MM.1S (cell line): ENCODE measurements at regions not wholly inside any gene's neighbourhood (a gene's known extent, or its start where the extent isn't known, plus 50 kb on each side); places are given as distances from the start of the nearest gene placed in this dataset.

ENCODE experiments used
- DNase-seq: peaks from one replicate; pipeline ENCODE4 v3.0.0-alpha.2; 2015
- H2AFZ ChIP-seq: fragments of 300-600 bp; sonication (generic); 2 replicates; pipeline ENCODE4 v1.6.0; 2016; ENCODE audit warnings: antibody characterized with exemption, low read length
- H3F3A ChIP-seq: fragments of 300-600 bp; sonication (generic); 2 replicates; pipeline ENCODE4 v1.6.1; 2016; ENCODE audit warnings: mild to moderate bottlenecking, antibody characterized with exemption, low read length, moderate library complexity, mixed read lengths; ENCODE audit not compliant: insufficient read depth
- H3K27ac ChIP-seq: fragments of 300-600 bp; sonication (generic); 2 replicates; pipeline ENCODE4 v1.5.1; 2016; ENCODE audit warnings: mild to moderate bottlenecking, low read length
- H3K27me3 ChIP-seq: fragments of 300-600 bp; sonication (generic); replicated peaks from 2 replicates; pipeline ENCODE4 v1.6.0; 2016; ENCODE audit warnings: low read length; ENCODE audit not compliant: insufficient read depth
- H3K36me3 ChIP-seq: fragments of 300-600 bp; sonication (generic); replicated peaks from 2 replicates; pipeline ENCODE4 v1.6.1; 2016; ENCODE audit warnings: mild to moderate bottlenecking, low read length, mixed read lengths; ENCODE audit not compliant: insufficient read depth
- H3K4me1 ChIP-seq: fragments of 300-600 bp; sonication (generic); 2 replicates; pipeline ENCODE4 v1.6.1; 2016; ENCODE audit warnings: low read length, mixed read lengths
- H3K4me2 ChIP-seq: fragments of 300-600 bp; sonication (generic); 2 replicates; pipeline ENCODE4 v1.6.0; 2016; ENCODE audit warnings: low read depth, low read length
- H3K4me3 ChIP-seq: fragments of 300-600 bp; sonication (generic); 2 replicates; pipeline ENCODE4 v1.5.1; 2016; ENCODE audit warnings: low read length, mixed read lengths
- H3K79me2 ChIP-seq: fragments of 300-600 bp; sonication (generic); 2 replicates; pipeline ENCODE4 v1.6.1; 2016; ENCODE audit warnings: mixed run types, low read length, mixed read lengths
- H3K9ac ChIP-seq: fragments of 300-600 bp; sonication (generic); 2 replicates; pipeline ENCODE4 v1.6.1; 2016; ENCODE audit warnings: low read length, mixed read lengths
- H3K9me2 ChIP-seq: fragments of 300-600 bp; sonication (generic); replicated peaks from 2 replicates; pipeline ENCODE4 v1.6.1; 2016; ENCODE audit warnings: mild to moderate bottlenecking, low read length, mixed read lengths; ENCODE audit not compliant: insufficient read depth
- H3K9me3 ChIP-seq: fragments of 300-600 bp; sonication (generic); replicated peaks from 2 replicates; pipeline ENCODE4 v1.6.1; 2016; ENCODE audit warnings: mild to moderate bottlenecking, low read length, mixed read lengths; ENCODE audit not compliant: insufficient read depth
- H4K20me1 ChIP-seq: fragments of 300-600 bp; sonication (generic); 2 replicates; pipeline ENCODE4 v1.6.1; 2016; ENCODE audit warnings: mild to moderate bottlenecking, low read length, moderate library complexity, mixed read lengths; ENCODE audit not compliant: insufficient read depth
- EZH2 ChIP-seq: fragments of 300-600 bp; sonication (generic); optimal IDR thresholded peaks from 2 replicates; pipeline ENCODE3; 2017; ENCODE audit warnings: low read depth, mild to moderate bottlenecking, antibody characterized with exemption, low read length, mixed read lengths
- EZH2phosphoT487 ChIP-seq: fragments of 300-600 bp; sonication (generic); IDR thresholded peaks from 2 replicates; pipeline ENCODE4 v1.6.1; 2018; ENCODE audit warnings: antibody characterized with exemption, low read length
- TF ChIP-seq, protein P1 (sequence below): fragments of 300-600 bp; sonication (generic); IDR thresholded peaks from 2 replicates; pipeline ENCODE4 v1.5.1; 2016; ENCODE audit warnings: antibody characterized with exemption, low read length, mixed read lengths

- H3F3A ChIP-seq = no peaks in the 10 kb centered on the region
- TF ChIP-seq EZH2phosphoT487 (no peak), EZH2 (no peak)
- TF ChIP-seq, protein P1, sequence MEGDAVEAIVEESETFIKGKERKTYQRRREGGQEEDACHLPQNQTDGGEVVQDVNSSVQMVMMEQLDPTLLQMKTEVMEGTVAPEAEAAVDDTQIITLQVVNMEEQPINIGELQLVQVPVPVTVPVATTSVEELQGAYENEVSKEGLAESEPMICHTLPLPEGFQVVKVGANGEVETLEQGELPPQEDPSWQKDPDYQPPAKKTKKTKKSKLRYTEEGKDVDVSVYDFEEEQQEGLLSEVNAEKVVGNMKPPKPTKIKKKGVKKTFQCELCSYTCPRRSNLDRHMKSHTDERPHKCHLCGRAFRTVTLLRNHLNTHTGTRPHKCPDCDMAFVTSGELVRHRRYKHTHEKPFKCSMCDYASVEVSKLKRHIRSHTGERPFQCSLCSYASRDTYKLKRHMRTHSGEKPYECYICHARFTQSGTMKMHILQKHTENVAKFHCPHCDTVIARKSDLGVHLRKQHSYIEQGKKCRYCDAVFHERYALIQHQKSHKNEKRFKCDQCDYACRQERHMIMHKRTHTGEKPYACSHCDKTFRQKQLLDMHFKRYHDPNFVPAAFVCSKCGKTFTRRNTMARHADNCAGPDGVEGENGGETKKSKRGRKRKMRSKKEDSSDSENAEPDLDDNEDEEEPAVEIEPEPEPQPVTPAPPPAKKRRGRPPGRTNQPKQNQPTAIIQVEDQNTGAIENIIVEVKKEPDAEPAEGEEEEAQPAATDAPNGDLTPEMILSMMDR = no peak
- H3K4me3 ChIP-seq = no peak overlapping the region
These were observed 722.1 kb downstream of the LIG4 start for GRCh38 chr13:107493266-107493665.

GRCh38 chr13:107482688-107483087, 732.6 kb downstream of the LIG4 start:
- H3K9me2 ChIP-seq = no peaks in the 10 kb centered on the region
- no peak for DNase-seq
- H3K4me3 ChIP-seq = no peak overlapping the region
- H3K27me3 ChIP-seq = no peaks in the 10 kb centered on the region
- H3K27ac ChIP-seq = no peak overlapping the region
- TF ChIP-seq EZH2phosphoT487 (no peak), EZH2 (no peak)
- TF ChIP-seq, protein P1 = no peak
- no peak overlapping the region for H3K4me2 ChIP-seq
- H3K4me1 ChIP-seq = no peaks in the 10 kb centered on the region
- no peaks in the 10 kb centered on the region for H3K9me3 ChIP-seq
- H3F3A ChIP-seq = no peaks in the 10 kb centered on the region
- H2AFZ ChIP-seq = no peak overlapping the region
- H4K20me1 ChIP-seq = no peaks in the 10 kb centered on the region
- H3K36me3 ChIP-seq = no peaks in the 10 kb centered on the region
- no peak overlapping the region for H3K9ac ChIP-seq
- no peaks in the 10 kb centered on the region for H3K79me2 ChIP-seq

More at GRCh38 chr13:107493266-107493665, 722.1 kb downstream of the LIG4 start:
- Histone ChIP-seq H3K27me3 (no peaks in the 10 kb centered on the region), H3K4me1 (no peaks in the 10 kb centered on the region), H3K9ac (no peak overlapping the region), H3K9me3 (no peaks in the 10 kb centered on the region), H2AFZ (no peak overlapping the region), H4K20me1 (no peaks in the 10 kb centered on the region), H3K9me2 (no peaks in the 10 kb centered on the region), H3K27ac (no peak overlapping the region), H3K4me2 (no peak overlapping the region), H3K36me3 (no peaks in the 10 kb centered on the region), H3K79me2 (no peaks in the 10 kb centered on the region)
- no peak for DNase-seq

DNA sequence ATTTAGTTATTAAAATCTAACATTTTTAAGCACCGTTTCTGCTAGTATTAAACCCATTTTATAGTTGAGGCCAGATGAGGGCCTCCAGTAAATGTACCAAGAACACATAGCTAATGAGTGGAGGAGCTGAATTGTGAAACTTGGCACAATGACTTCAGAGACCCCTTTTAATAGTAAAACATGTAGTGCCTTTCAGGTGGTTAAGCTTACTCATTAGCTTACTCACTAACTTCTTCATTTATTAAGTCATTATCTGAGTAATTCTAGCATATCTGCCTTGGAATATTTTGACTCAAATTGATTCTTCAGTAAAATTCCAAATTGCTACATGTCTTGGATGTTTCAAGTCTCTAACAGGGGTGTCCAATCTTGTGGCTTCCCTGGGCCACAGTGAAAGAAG, 735.2 kb downstream of the LIG4 start:
- Histone ChIP-seq H3K9me2 (no peaks in the 10 kb centered on the region), H3K27me3 (no peaks in the 10 kb centered on the region), H3K4me2 (no peak overlapping the region), H3K9me3 (no peaks in the 10 kb centered on the region), H3K79me2 (no peaks in the 10 kb centered on the region), H3F3A (no peaks in the 10 kb centered on the region), H2AFZ (no peak overlapping the region), H3K36me3 (no peaks in the 10 kb centered on the region), H4K20me1 (no peaks in the 10 kb centered on the region), H3K4me3 (no peak overlapping the region), H3K4me1 (no peaks in the 10 kb centered on the region), H3K9ac (no peak overlapping the region), H3K27ac (no peak overlapping the region)
- DNase-seq = no peak
- TF ChIP-seq EZH2 = no peak
- no peak for TF ChIP-seq EZH2phosphoT487
- TF ChIP-seq, protein P1 = no peak
